Endothelial cell of umbilical vein (primary cell): ENCODE measurements at regions not wholly inside any gene's neighbourhood (a gene's known extent, or its start where the extent isn't known, plus 50 kb on each side); places are given as distances from the start of the nearest gene placed in this dataset.

Experiments
- BruUV-seq: library from RNA; stranded (reverse); fragments of 400-500 nt; replicated peaks from 2 replicates; lab custom pipeline; 2021; lab: Mats Ljungman, UMichigan
- CTCF ChIA-PET: fragments of 300-600, 350-600 bp; sonication (Branson Sonifier 250); formaldehyde crosslinking; loops from one replicate; lab custom pipeline; 2021; ENCODE audit warnings: antibody characterized with exemption, inconsistent platforms; lab: Charles Lee
- POLR2A ChIA-PET: fragments of 300-600, 350-600 bp; sonication (Branson Sonifier 250); formaldehyde crosslinking; loops from one replicate; lab custom pipeline; 2021; ENCODE audit warnings: antibody characterized with exemption, inconsistent platforms; lab: Charles Lee
- DNase-seq: peaks from one replicate; pipeline ENCODE4 v3.0.0-alpha.2; 2011; ENCODE audit warnings: low read depth, low spot score
- FAIRE-seq: peaks from 2 replicates; lab custom pipeline; 2011; peaks lifted over from hg19 to GRCh38; lab: Jason Lieb, UNC
- H2AFZ ChIP-seq: 2 replicates; pipeline ENCODE4 v1.6.0; 2012; ENCODE audit warnings: low read depth, low read length, control low read depth, inconsistent platforms
- H3K27ac ChIP-seq: 2 replicates; pipeline ENCODE4 v1.5.1; 2011; ENCODE audit warnings: low read depth, mild to moderate bottlenecking, control low read depth, low read length, moderate library complexity; ENCODE audit not compliant: insufficient read depth
- H3K27me3 ChIP-seq, 2 experiments: 2 replicates each; pipeline versions ENCODE4 v1.6.0 to v1.6.1; 2011; ENCODE audit warnings: low read length in 2 of 2, mixed read lengths in 1 of 2; ENCODE audit not compliant: control insufficient read depth in 2 of 2, insufficient read depth in 2 of 2
- H3K36me3 ChIP-seq, 2 experiments: 2 replicates in 1 of 2; 3 replicates in 1 of 2; pipeline ENCODE4 v1.5.1; 2011; ENCODE audit warnings: low read length in 2 of 2, mild to moderate bottlenecking in 1 of 2, moderate library complexity in 1 of 2; ENCODE audit not compliant: control insufficient read depth in 2 of 2, insufficient read depth in 2 of 2; ENCODE audit errors: extremely low read depth in 1 of 2
- H3K4me1 ChIP-seq: 3 replicates; pipeline ENCODE4 v1.5.1; 2011; ENCODE audit warnings: mild to moderate bottlenecking, low read length; ENCODE audit not compliant: control insufficient read depth, insufficient read depth; ENCODE audit errors: extremely low read depth
- H3K4me2 ChIP-seq: 2 replicates; pipeline ENCODE4 v1.6.1; 2011; ENCODE audit warnings: low read length, control low read depth, mixed read lengths; ENCODE audit not compliant: insufficient read depth
- H3K4me3 ChIP-seq, 3 experiments: fragments of 200-600 bp in 1 of 3; sonication (generic), shearing (Covaris generic) in 1 of 3; replicated peaks in 1 of 3; 2 replicates each; pipeline ENCODE4 v1.5.1; 2011 to 2016; ENCODE audit warnings: control low read depth in 3 of 3, low read length in 3 of 3, mild to moderate bottlenecking in 2 of 3, inconsistent platforms in 1 of 3, low read depth in 1 of 3, moderate library complexity in 1 of 3; ENCODE audit not compliant: insufficient read depth in 1 of 3
- H3K79me2 ChIP-seq: 2 replicates; pipeline ENCODE4 v1.6.0; 2012; ENCODE audit warnings: low read length, inconsistent platforms; ENCODE audit not compliant: control insufficient read depth, insufficient read depth
- H3K9ac ChIP-seq: replicated peaks from 2 replicates; pipeline ENCODE3; 2011; ENCODE audit warnings: low read length, control low read depth; ENCODE audit not compliant: insufficient read depth; ENCODE audit errors: extremely low read depth
- H3K9me1 ChIP-seq: replicated peaks from 3 replicates; pipeline ENCODE4 v1.6.0; 2011; ENCODE audit warnings: mild to moderate bottlenecking, low read length; ENCODE audit not compliant: control insufficient read depth, insufficient read depth; ENCODE audit errors: extremely low read depth
- H3K9me3 ChIP-seq: replicated peaks from 2 replicates; pipeline ENCODE4 v1.5.1; 2012; ENCODE audit warnings: low read length, inconsistent platforms; ENCODE audit not compliant: control insufficient read depth, insufficient read depth
- H4K20me1 ChIP-seq: replicated peaks from 2 replicates; pipeline ENCODE3; 2011; ENCODE audit warnings: mild to moderate bottlenecking, low read length; ENCODE audit not compliant: control insufficient read depth, insufficient read depth; ENCODE audit errors: extremely low read depth
- CTCF ChIP-seq, 2 donors: IDR thresholded peaks; 1 replicate in 1 of 2; 2 replicates in 1 of 2; pipeline ENCODE4 v1.5.1; 2011; ENCODE audit warnings: low read length in 2 of 2, mild to moderate bottlenecking in 2 of 2, moderate library complexity in 2 of 2, control low read depth in 1 of 2, inconsistent platforms in 1 of 2, low read depth in 1 of 2; ENCODE audit not compliant: insufficient read depth in 1 of 2; ENCODE audit errors: extremely low read depth in 1 of 2
- EZH2 ChIP-seq: IDR thresholded peaks from 2 replicates; pipeline ENCODE4 v1.6.1; 2012; ENCODE audit warnings: borderline replicate concordance, low read depth, mild to moderate bottlenecking, moderate library complexity, low read length, inconsistent platforms; ENCODE audit not compliant: severe bottlenecking
- FOS ChIP-seq: IDR thresholded peaks from 2 replicates; pipeline ENCODE4 v1.6.1; 2011; ENCODE audit warnings: mild to moderate bottlenecking, low read length, moderate library complexity, borderline replicate concordance; ENCODE audit not compliant: insufficient read depth
- GATA2 ChIP-seq: IDR thresholded peaks from 2 replicates; pipeline ENCODE4 v1.7.0; 2011; ENCODE audit warnings: low read depth, mild to moderate bottlenecking, moderate library complexity, mixed read lengths, low read length; ENCODE audit not compliant: insufficient read length, insufficient read depth
- JUN ChIP-seq: IDR thresholded peaks from 2 replicates; pipeline ENCODE4 v1.6.1; 2011; ENCODE audit warnings: borderline replicate concordance, low read depth; ENCODE audit not compliant: insufficient read length, insufficient read depth
- MAX ChIP-seq: IDR thresholded peaks from 2 replicates; pipeline ENCODE4 v1.6.1; 2011; ENCODE audit not compliant: insufficient read depth, insufficient read length
- MYC ChIP-seq: IDR thresholded peaks from one replicate; pipeline ENCODE4 v1.6.1; 2011; ENCODE audit warnings: mild to moderate bottlenecking, low read depth, low read length
- POLR2A ChIP-seq: IDR thresholded peaks from 2 replicates; pipeline ENCODE4 v1.6.1; 2012; ENCODE audit warnings: low read depth, mild to moderate bottlenecking, control low read depth, low read length
- POLR2AphosphoS5 ChIP-seq: IDR thresholded peaks from 2 replicates; pipeline ENCODE4 v1.6.1; 2012; ENCODE audit warnings: low read depth, mild to moderate bottlenecking, control low read depth, low read length, moderate library complexity; ENCODE audit not compliant: insufficient read depth
- dilution Hi-C: fragments of 300-500 bp; cut with MboI; formaldehyde crosslinking; loops from one replicate; pipeline ENCODE4 v1.15.0; 2019; ENCODE audit warnings: low sequenced_read_pairs; ENCODE audit not compliant: extremely low pct_ligation_motif_present
- intact Hi-C: fragments of 100-400 bp; cut with micrococcal nuclease; formaldehyde crosslinking; loops from one replicate; pipeline ENCODE4 v1.10.0; 2022

GRCh38 chr4:129676934-129677333, 581.0 kb downstream of the C4orf33 start:
- intact Hi-C loops (no loop called here), dilution Hi-C loops (no loop called here)
- FAIRE-seq (no peak), DNase-seq (no peak)
- Histone ChIP-seq H3K9me3 (no peaks in the 10 kb centered on the region), H3K9ac (no peak overlapping the region), H4K20me1 (no peaks in the 10 kb centered on the region), H2AFZ (no peak overlapping the region), H3K36me3 (no peaks in the 10 kb centered on the region), H3K79me2 (no peaks in the 10 kb centered on the region), H3K27ac (no peak overlapping the region), H3K4me1 (no peaks in the 10 kb centered on the region), H3K27me3 (no peaks in the 10 kb centered on the region), H3K4me2 (no peak overlapping the region), H3K9me1 (no peaks in the 10 kb centered on the region), H3K4me3 (no peak overlapping the region)
- POLR2A ChIA-PET, result no interaction called here
- CTCF ChIA-PET, result no interaction called here
- no peak for TF ChIP-seq JUN
- no peak for TF ChIP-seq POLR2A
- TF ChIP-seq EZH2, result no peak
- no peak for TF ChIP-seq MYC
- TF ChIP-seq MAX, result no peak
- no peak for TF ChIP-seq FOS
- no peak for TF ChIP-seq POLR2AphosphoS5
- no peak for TF ChIP-seq GATA2
- no peak for TF ChIP-seq CTCF (IDR thresholded peaks at IDR 0.05; ENCODE audit: extremely low read depth in 1 of 2, insufficient read depth in 1 of 2, low read depth in 1 of 2, low read length in 2 of 2)
- BruUV-seq, result no TSS peak
